Esophagus squamous epithelium (tissue), 5 donors: ENCODE measurements at regions not wholly inside any gene's neighbourhood (a gene's known extent, or its start where the extent isn't known, plus 50 kb on each side); places are given as distances from the start of the nearest gene placed in this dataset.

Source experiments
- DNase-seq: peaks from one replicate; lab custom pipeline; 2025; lab: John Stamatoyannopoulos, UW
- H3K27ac ChIP-seq, 4 donors: fragments of 200-600 bp; sonication (generic); one replicate each; pipeline ENCODE4 v1.5.1; 2016 to 2019; ENCODE audit warnings: mild to moderate bottlenecking in 1 of 4
- H3K27me3 ChIP-seq, 4 donors: fragments of 200-600 bp; sonication (generic); 1 replicate in 3 of 4; 2 replicates in 1 of 4; pipeline versions ENCODE4 v1.5.1 to v1.6.0; 2017 to 2021; ENCODE audit warnings: antibody characterized with exemption in 1 of 4
- H3K36me3 ChIP-seq, 3 donors: fragments of 200-600 bp; sonication (generic); one replicate each; pipeline ENCODE4 v1.5.1; 2016 to 2019
- H3K4me1 ChIP-seq, 3 donors: fragments of 200-600 bp; sonication (generic); one replicate each; pipeline ENCODE4 v1.5.1; 2017 to 2019
- H3K4me3 ChIP-seq, 4 donors: fragments of 200-600 bp; sonication (generic); 1 replicate in 3 of 4; 2 replicates in 1 of 4; pipeline ENCODE4 v1.5.1; 2016 to 2019; ENCODE audit warnings: mild to moderate bottlenecking in 2 of 4, moderate library complexity in 1 of 4
- H3K9me3 ChIP-seq, 3 donors: fragments of 200-600 bp; sonication (generic); one replicate each; pipeline ENCODE4 v1.5.1; 2016 to 2019
- CTCF ChIP-seq, 6 experiments: fragments of 450-650 bp in 4 of 6; fragments of 200-600 bp in 2 of 6; sonication (generic) in 2 of 6; IDR thresholded peaks; one replicate each; pipeline ENCODE4 v1.5.1; 2016 to 2019; ENCODE audit warnings: antibody characterized with exemption in 6 of 6, mild to moderate bottlenecking in 4 of 6, moderate library complexity in 4 of 6
- POLR2A ChIP-seq, 4 donors: fragments of 450-650 bp; IDR thresholded peaks; one replicate each; pipeline ENCODE4 v1.6.1; 2017; ENCODE audit warnings: antibody characterized with exemption in 4 of 4, mild to moderate bottlenecking in 4 of 4, moderate library complexity in 3 of 4
- WGBS, 2 donors: methylation state at CpG; one replicate each; pipeline ENCODE4 v1.1.5; 2018; 5-methylcytosine and 5-hydroxymethylcytosine counted together
- intact Hi-C: fragments of 100-400 bp; cut with DNase I; formaldehyde crosslinking; loops from one replicate; pipeline ENCODE4 v1.15.0; 2022
- small RNA-seq, 4 donors: library from RNA; depleted of rRNA; stranded (forward); fragments of <200 nt; gene quantifications; one replicate each; pipeline ENCODE3, GENCODE V24; 2016
- donor health status: DM: yes; HTN: yes; CAD: no.

- no peak overlapping the region for H3K27ac ChIP-seq
- no peak for DNase-seq
- no peaks in the 10 kb centered on the region for H3K36me3 ChIP-seq
- no peak for TF ChIP-seq POLR2A (IDR thresholded peaks at IDR 0.05)
- no peak for TF ChIP-seq CTCF (IDR thresholded peaks at IDR 0.05)
- 55 to 64% methylated on average over 4 of the region's 4 CpGs for WGBS, 2 donors
- no peaks in the 10 kb centered on the region for H3K9me3 ChIP-seq
- intact Hi-C loops: loop anchor here (10.0 kb wide), 1 partner anchor 59 kb away; the partner anchor contains the start of gene SKOR2
- peaks cover 0 to 5% (median 0%) of the 10 kb centered on the region in 4 donors for H3K27me3 ChIP-seq
- H3K4me1 ChIP-seq: no peaks in the 10 kb centered on the region
- H3K4me3 ChIP-seq: no peak overlapping the region
These were observed 62.4 kb upstream of the SKOR2 start for GRCh38 chr18:47313901-47314300.

- H3K4me1 ChIP-seq: no peaks in the 10 kb centered on the region
- H3K36me3 ChIP-seq: no peaks in the 10 kb centered on the region
- 73 to 76% methylated on average over 2 of the region's 2 CpGs for WGBS, 2 donors
- H3K27me3 ChIP-seq: peaks cover 0 to 12% (median 0%) of the 10 kb centered on the region in 4 donors
- H3K27ac ChIP-seq: no peak overlapping the region
- TF ChIP-seq POLR2A (IDR thresholded peaks at IDR 0.05): no peak
- no peak for TF ChIP-seq CTCF (IDR thresholded peaks at IDR 0.05)
- DNase-seq: no peak
- H3K9me3 ChIP-seq: no peaks in the 10 kb centered on the region
- H3K4me3 ChIP-seq: no peak overlapping the region
- intact Hi-C loops: loop anchor here (10.0 kb wide), 1 partner anchor 57 kb away; the partner anchor contains the start of gene SKOR2
These were observed 60.1 kb upstream of the SKOR2 start for GRCh38 chr18:47311585-47311984.

Small RNA genes in the stretch of these regions (small RNA-seq; reads per million reads assigned to genes)
- 0 reads per million in 4 donors for gene MIR4527
